LNCaP clone FGC (cell line): ENCODE measurements at regions not wholly inside any gene's neighbourhood (a gene's known extent, or its start where the extent isn't known, plus 50 kb on each side); places are given as distances from the start of the nearest gene placed in this dataset.

Experiments used
- DNase-seq: peaks from one replicate; pipeline ENCODE4 v3.0.0-alpha.2; 2011; ENCODE audit warnings: low read depth
- H3K4me3 ChIP-seq: 2 replicates; pipeline ENCODE4 v1.5.1; 2011; ENCODE audit warnings: mild to moderate bottlenecking, low read depth, low read length, control low read depth
- CTCF ChIP-seq: IDR thresholded peaks from 2 replicates; pipeline ENCODE4 v1.5.1; 2012; ENCODE audit warnings: mild to moderate bottlenecking; ENCODE audit not compliant: control insufficient read depth, insufficient read depth; ENCODE audit errors: extremely low read depth

- TF ChIP-seq CTCF: no peak
Measured at GRCh38 chr10:29962166-29962850, 97.1 kb downstream of the JCAD start.

GRCh38 chr10:29961351-29961750 is 98.0 kb downstream of the JCAD start:
- DNase-seq: no peak
- H3K4me3 ChIP-seq: no peak overlapping the region
- no peak for TF ChIP-seq CTCF

More at GRCh38 chr10:29962166-29962850, 97.1 kb downstream of the JCAD start:
- no peak overlapping the region for H3K4me3 ChIP-seq
- no peak for DNase-seq

GRCh38 chr10:29960261-29960660 is 99.1 kb downstream of the JCAD start:
- no peak overlapping the region for H3K4me3 ChIP-seq
- TF ChIP-seq CTCF: no peak
- DNase-seq: no peak

GRCh38 chr10:29959586-29959985 is 99.8 kb downstream of the JCAD start:
- TF ChIP-seq CTCF: no peak
- no peak for DNase-seq

GRCh38 chr10:29958440-29958839 is 100.9 kb downstream of the JCAD start:
- no peak overlapping the region for H3K4me3 ChIP-seq
- TF ChIP-seq CTCF: no peak
- no peak for DNase-seq

More at GRCh38 chr10:29959586-29959985, 99.8 kb downstream of the JCAD start:
- H3K4me3 ChIP-seq: no peak overlapping the region

- no peak for DNase-seq
- TF ChIP-seq CTCF: no peak
- no peak overlapping the region for H3K4me3 ChIP-seq
Measured at GRCh38 chr10:29957907-29958331, 101.5 kb downstream of the JCAD start.

- TF ChIP-seq CTCF: no peak
- no peak overlapping the region for H3K4me3 ChIP-seq
- no peak for DNase-seq
Measured at GRCh38 chr10:29957236-29957635, 102.2 kb downstream of the JCAD start.
